HepG2 (cell line): ENCODE measurements at regions not wholly inside any gene's neighbourhood (a gene's known extent, or its start where the extent isn't known, plus 50 kb on each side); places are given as distances from the start of the nearest gene placed in this dataset.

Experiments
- ATAC-seq: fragments of 200-7000 bp; cut with Tn5 transposase; 3 replicates; pipeline ENCODE4 v1.9.1; 2020; ENCODE audit warnings: mild to moderate bottlenecking, moderate library complexity
- BruUV-seq: library from RNA; stranded (reverse); fragments of 400-500 nt; replicated peaks from 2 replicates; lab custom pipeline; 2021; lab: Mats Ljungman, UMichigan
- CTCF ChIA-PET: fragments of 300-600 bp; formaldehyde crosslinking; extraction: SDS; loops from one replicate; lab custom pipeline; 2021; ENCODE audit warnings: low total read pairs, inconsistent platforms, low intra/inter-chr PET ratio; lab: Yijun Ruan, JAX
- POLR2A ChIA-PET: fragments of 350-600 bp; sonication (Branson Sonifier 250); formaldehyde crosslinking; loops from one replicate; lab custom pipeline; 2020; ENCODE audit warnings: antibody characterized with exemption, inconsistent platforms; lab: Yijun Ruan, JAX
- DNase-seq: peaks from one replicate; pipeline ENCODE4 v3.0.0-alpha.2; 2015; ENCODE audit warnings: low spot score
- FAIRE-seq: peaks from 3 replicates; lab custom pipeline; 2011; peaks lifted over from hg19 to GRCh38; lab: Jason Lieb, UNC
- H2AFZ ChIP-seq: one replicate; pipeline ENCODE4 v1.6.1; 2011; ENCODE audit warnings: low read length, inconsistent platforms
- H3K27ac ChIP-seq: fragments of 300-600 bp; 3 replicates; pipeline ENCODE4 v1.8.0; 2011; ENCODE audit warnings: mixed run types, mild to moderate bottlenecking, mixed read lengths, low read length, inconsistent platforms; ENCODE audit not compliant: insufficient read depth; ENCODE audit errors: extremely low read length
- H3K27me3 ChIP-seq, 2 experiments: fragments of 200-600 bp in 1 of 2; 2 replicates in 1 of 2; 3 replicates in 1 of 2; pipeline versions ENCODE4 v1.6.0 to v1.8.0; 2011; ENCODE audit warnings: low read length in 2 of 2, mild to moderate bottlenecking in 2 of 2, moderate library complexity in 2 of 2, inconsistent platforms in 1 of 2; ENCODE audit not compliant: insufficient read depth in 2 of 2, control insufficient read depth in 1 of 2
- H3K36me3 ChIP-seq, 2 experiments: fragments of 200-600 bp in 1 of 2; replicated peaks in 1 of 2; 2 replicates in 1 of 2; 3 replicates in 1 of 2; pipeline versions ENCODE4 v1.5.1 to v1.8.0; 2011; ENCODE audit warnings: low read length in 2 of 2, inconsistent platforms in 1 of 2; ENCODE audit not compliant: insufficient read depth in 2 of 2, control insufficient read depth in 1 of 2
- H3K4me1 ChIP-seq: 2 replicates; pipeline ENCODE4 v1.5.1; 2012; ENCODE audit warnings: low read length, inconsistent platforms; ENCODE audit not compliant: insufficient read depth
- H3K4me2 ChIP-seq: 2 replicates; pipeline ENCODE4 v1.6.0; 2011; ENCODE audit warnings: low read depth, low read length, inconsistent platforms
- H3K4me3 ChIP-seq, 3 experiments: fragments of 200-600 bp in 1 of 3; sonication (generic), shearing (Covaris generic) in 1 of 3; replicated peaks in 1 of 3; 2 replicates each; pipeline ENCODE4 v1.5.1; 2011 to 2016; ENCODE audit warnings: low read length in 3 of 3, inconsistent platforms in 2 of 3, low read depth in 2 of 3, mild to moderate bottlenecking in 2 of 3, control low read depth in 1 of 3, mixed read lengths in 1 of 3; ENCODE audit not compliant: insufficient read depth in 1 of 3
- H3K79me2 ChIP-seq: one replicate; pipeline ENCODE4 v1.6.1; 2011; ENCODE audit warnings: low read length, inconsistent platforms; ENCODE audit not compliant: insufficient read depth
- H3K9ac ChIP-seq: 2 replicates; pipeline ENCODE4 v1.6.0; 2011; ENCODE audit warnings: mild to moderate bottlenecking, low read depth, low read length, inconsistent platforms; ENCODE audit not compliant: insufficient read depth
- H3K9me3 ChIP-seq: 2 replicates; pipeline ENCODE4 v1.5.1; 2012; ENCODE audit warnings: mild to moderate bottlenecking, low read length
- H4K20me1 ChIP-seq: 2 replicates; pipeline ENCODE4 v1.6.0; 2011; ENCODE audit warnings: inconsistent platforms, mild to moderate bottlenecking, low read length, moderate library complexity; ENCODE audit not compliant: insufficient read depth
- AHR ChIP-seq: IDR thresholded peaks from 2 replicates; pipeline ENCODE4 v1.6.1; 2018; ENCODE audit warnings: missing genetic modification reagents, missing compliant biosample characterization
- ATF1 ChIP-seq: IDR thresholded peaks from 2 replicates; pipeline ENCODE4 v1.6.1; 2016; ENCODE audit warnings: mild to moderate bottlenecking, control low read depth
- EZH2 ChIP-seq: conservative IDR thresholded peaks from 2 replicates; pipeline ENCODE4 v1.6.1; 2012; ENCODE audit warnings: mild to moderate bottlenecking, low read depth, low read length, moderate library complexity
- HNRNPUL1 ChIP-seq: fragments of 200-400 bp; formaldehyde crosslinking; IDR thresholded peaks from 2 replicates; pipeline ENCODE4 v1.6.1; 2017; ENCODE audit warnings: low read depth, mild to moderate bottlenecking, low read length, moderate library complexity
- KLF15 ChIP-seq: sonication (generic); formaldehyde crosslinking; IDR thresholded peaks from 2 replicates; pipeline ENCODE4 v1.8.1; 2023; ENCODE audit warnings: borderline replicate concordance, mild to moderate bottlenecking, inconsistent platforms, missing genetic modification reagents, mixed read lengths
- MED1 ChIP-seq: sonication (generic); formaldehyde crosslinking; IDR thresholded peaks from 2 replicates; pipeline ENCODE4 v1.4.0; 2020; ENCODE audit warnings: missing genetic modification reagents
- NR2F6 ChIP-seq, 2 experiments: IDR thresholded peaks; 2 replicates each; pipeline ENCODE4 v1.6.1; 2016; ENCODE audit warnings: antibody characterized with exemption in 1 of 2, mild to moderate bottlenecking in 1 of 2
- ZNF260 ChIP-seq: sonication (generic); formaldehyde crosslinking; IDR thresholded peaks from 2 replicates; pipeline ENCODE4 v1.4.0; 2020; ENCODE audit warnings: missing genetic modification reagents, low read depth, mild to moderate bottlenecking, borderline replicate concordance
- ZNF629 ChIP-seq: sonication (generic); formaldehyde crosslinking; conservative IDR thresholded peaks from 2 replicates; pipeline ENCODE4 v1.5.0; 2020; ENCODE audit warnings: missing genetic modification reagents
- WGBS: methylation state at CpG from one replicate; pipeline ENCODE4 v1.1.6; 2017; ENCODE audit warnings: low lambda C conversion rate; 5-methylcytosine and 5-hydroxymethylcytosine counted together
- in situ Hi-C: cut with HindIII; loops from 2 replicates; pipeline ENCODE4 v1.10.0; 2017; ENCODE audit warnings: low pct_unique_long_range_greater_than_20kb; ENCODE audit not compliant: extremely low pct_ligation_motif_present
- intact Hi-C: fragments of 100-400 bp; cut with micrococcal nuclease; formaldehyde crosslinking; loops from one replicate; pipeline ENCODE4 v1.10.0; 2022; ENCODE audit not compliant: unreplicated experiment
- TF ChIP-seq, protein P1 (sequence below): sonication (generic); formaldehyde crosslinking; IDR thresholded peaks from 2 replicates; pipeline ENCODE4 v1.8.0; 2022; ENCODE audit warnings: mild to moderate bottlenecking, missing genetic modification reagents, moderate library complexity
- TF ChIP-seq, protein P2 (sequence below): IDR thresholded peaks from 2 replicates; pipeline ENCODE4 v1.6.1; 2016; ENCODE audit warnings: mild to moderate bottlenecking
- TF ChIP-seq, protein P3 (sequence below): sonication (generic); formaldehyde crosslinking; IDR thresholded peaks from 2 replicates; pipeline ENCODE4 v1.4.0; 2020; ENCODE audit warnings: missing genetic modification reagents
- TF ChIP-seq, protein P4 (sequence below), 2 experiments: fragments of 450-650 bp in 1 of 2; sonication (generic) in 1 of 2; formaldehyde crosslinking; IDR thresholded peaks; 2 replicates each; pipeline versions ENCODE4 v1.5.0 to v1.8.0; 2020 to 2022; ENCODE audit warnings: mild to moderate bottlenecking in 1 of 2, missing genetic modification reagents in 1 of 2
- TF ChIP-seq, protein P5 (sequence below): IDR thresholded peaks from 2 replicates; pipeline ENCODE4 v1.6.1; 2016; ENCODE audit warnings: low read depth, missing genetic modification reagents, missing compliant biosample characterization

DNA sequence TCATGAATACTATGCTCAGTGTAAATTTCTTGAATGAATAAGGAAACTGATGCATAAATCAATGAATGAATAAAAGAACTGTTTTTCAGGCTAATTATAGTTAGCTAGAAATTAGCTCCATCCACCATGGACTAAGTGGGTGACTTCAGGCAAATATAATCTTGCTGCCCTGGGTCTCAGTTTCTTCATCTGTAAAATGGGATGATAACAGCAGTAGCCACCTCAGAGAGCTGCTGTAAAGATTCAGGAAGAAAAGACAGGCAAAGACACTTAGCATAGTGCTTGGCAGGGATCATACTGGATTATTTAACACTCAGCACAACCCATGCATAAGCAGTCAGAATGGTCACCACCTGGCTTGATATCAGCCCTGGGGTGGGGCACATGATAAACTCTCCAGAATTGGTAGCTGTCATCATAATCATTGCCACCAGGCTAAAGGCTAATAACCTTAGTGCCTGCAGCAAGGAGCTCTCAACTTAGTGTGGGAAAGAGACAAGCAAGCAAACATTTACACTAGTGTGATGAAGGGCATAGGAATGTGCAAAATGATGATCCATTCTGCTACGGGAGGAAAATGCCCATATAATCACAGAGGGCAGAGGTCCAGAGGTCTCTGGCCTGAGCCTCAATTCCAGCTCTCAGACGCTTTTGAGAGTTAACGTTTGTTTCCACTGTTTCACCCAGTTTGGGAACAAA, 234.7 kb upstream of the TBX3 start:
- peak overlapping the region; percentile 57 for H3K4me2 ChIP-seq
- POLR2A ChIA-PET = interaction anchor here (0.8 to 3.1 kb wide), 6 partner anchors 14 to 262 kb away, joined by 3 to 15 read pairs (median 4); partner anchors contain the start of gene TBX3
- TF ChIP-seq KLF15 (CRISPR knock-in tag) (no peak), HNRNPUL1 (no peak), ZNF260 (CRISPR knock-in tag) (no peak), ZNF629 (peak; percentile 85), EZH2 (no peak), AHR (CRISPR knock-in tag) (no peak), ATF1 (CRISPR knock-in tag) (no peak), MED1 (CRISPR knock-in tag) (peak; percentile 76), NR2F6 (IDR thresholded peaks at IDR 0.05) (peak; percentile 65; the same call in 1 of the 2 replicates), NR2F6 (CRISPR knock-in tag; IDR thresholded peaks at IDR 0.05) (peak; percentile 86)
- TF ChIP-seq, protein P1, sequence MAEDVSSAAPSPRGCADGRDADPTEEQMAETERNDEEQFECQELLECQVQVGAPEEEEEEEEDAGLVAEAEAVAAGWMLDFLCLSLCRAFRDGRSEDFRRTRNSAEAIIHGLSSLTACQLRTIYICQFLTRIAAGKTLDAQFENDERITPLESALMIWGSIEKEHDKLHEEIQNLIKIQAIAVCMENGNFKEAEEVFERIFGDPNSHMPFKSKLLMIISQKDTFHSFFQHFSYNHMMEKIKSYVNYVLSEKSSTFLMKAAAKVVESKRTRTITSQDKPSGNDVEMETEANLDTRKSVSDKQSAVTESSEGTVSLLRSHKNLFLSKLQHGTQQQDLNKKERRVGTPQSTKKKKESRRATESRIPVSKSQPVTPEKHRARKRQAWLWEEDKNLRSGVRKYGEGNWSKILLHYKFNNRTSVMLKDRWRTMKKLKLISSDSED (CRISPR knock-in tag) = no peak
- TF ChIP-seq, protein P2, sequence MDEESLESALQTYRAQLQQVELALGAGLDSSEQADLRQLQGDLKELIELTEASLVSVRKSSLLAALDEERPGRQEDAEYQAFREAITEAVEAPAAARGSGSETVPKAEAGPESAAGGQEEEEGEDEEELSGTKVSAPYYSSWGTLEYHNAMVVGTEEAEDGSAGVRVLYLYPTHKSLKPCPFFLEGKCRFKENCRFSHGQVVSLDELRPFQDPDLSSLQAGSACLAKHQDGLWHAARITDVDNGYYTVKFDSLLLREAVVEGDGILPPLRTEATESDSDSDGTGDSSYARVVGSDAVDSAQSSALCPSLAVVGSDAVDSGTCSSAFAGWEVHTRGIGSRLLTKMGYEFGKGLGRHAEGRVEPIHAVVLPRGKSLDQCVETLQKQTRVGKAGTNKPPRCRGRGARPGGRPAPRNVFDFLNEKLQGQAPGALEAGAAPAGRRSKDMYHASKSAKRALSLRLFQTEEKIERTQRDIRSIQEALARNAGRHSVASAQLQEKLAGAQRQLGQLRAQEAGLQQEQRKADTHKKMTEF (CRISPR knock-in tag) = peak; percentile 35; the same call in 1 of the 2 replicates
- TF ChIP-seq, protein P3, sequence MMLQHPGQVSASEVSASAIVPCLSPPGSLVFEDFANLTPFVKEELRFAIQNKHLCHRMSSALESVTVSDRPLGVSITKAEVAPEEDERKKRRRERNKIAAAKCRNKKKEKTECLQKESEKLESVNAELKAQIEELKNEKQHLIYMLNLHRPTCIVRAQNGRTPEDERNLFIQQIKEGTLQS = peak; percentile 69
- TF ChIP-seq, protein P4, sequence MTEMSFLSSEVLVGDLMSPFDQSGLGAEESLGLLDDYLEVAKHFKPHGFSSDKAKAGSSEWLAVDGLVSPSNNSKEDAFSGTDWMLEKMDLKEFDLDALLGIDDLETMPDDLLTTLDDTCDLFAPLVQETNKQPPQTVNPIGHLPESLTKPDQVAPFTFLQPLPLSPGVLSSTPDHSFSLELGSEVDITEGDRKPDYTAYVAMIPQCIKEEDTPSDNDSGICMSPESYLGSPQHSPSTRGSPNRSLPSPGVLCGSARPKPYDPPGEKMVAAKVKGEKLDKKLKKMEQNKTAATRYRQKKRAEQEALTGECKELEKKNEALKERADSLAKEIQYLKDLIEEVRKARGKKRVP (CRISPR knock-in tag; IDR thresholded peaks at IDR 0.05) = 0 out of 4 replicates have a peak, but pooled peaks of 1 of the 2 experiments have one; percentile 21
- TF ChIP-seq, protein P5, sequence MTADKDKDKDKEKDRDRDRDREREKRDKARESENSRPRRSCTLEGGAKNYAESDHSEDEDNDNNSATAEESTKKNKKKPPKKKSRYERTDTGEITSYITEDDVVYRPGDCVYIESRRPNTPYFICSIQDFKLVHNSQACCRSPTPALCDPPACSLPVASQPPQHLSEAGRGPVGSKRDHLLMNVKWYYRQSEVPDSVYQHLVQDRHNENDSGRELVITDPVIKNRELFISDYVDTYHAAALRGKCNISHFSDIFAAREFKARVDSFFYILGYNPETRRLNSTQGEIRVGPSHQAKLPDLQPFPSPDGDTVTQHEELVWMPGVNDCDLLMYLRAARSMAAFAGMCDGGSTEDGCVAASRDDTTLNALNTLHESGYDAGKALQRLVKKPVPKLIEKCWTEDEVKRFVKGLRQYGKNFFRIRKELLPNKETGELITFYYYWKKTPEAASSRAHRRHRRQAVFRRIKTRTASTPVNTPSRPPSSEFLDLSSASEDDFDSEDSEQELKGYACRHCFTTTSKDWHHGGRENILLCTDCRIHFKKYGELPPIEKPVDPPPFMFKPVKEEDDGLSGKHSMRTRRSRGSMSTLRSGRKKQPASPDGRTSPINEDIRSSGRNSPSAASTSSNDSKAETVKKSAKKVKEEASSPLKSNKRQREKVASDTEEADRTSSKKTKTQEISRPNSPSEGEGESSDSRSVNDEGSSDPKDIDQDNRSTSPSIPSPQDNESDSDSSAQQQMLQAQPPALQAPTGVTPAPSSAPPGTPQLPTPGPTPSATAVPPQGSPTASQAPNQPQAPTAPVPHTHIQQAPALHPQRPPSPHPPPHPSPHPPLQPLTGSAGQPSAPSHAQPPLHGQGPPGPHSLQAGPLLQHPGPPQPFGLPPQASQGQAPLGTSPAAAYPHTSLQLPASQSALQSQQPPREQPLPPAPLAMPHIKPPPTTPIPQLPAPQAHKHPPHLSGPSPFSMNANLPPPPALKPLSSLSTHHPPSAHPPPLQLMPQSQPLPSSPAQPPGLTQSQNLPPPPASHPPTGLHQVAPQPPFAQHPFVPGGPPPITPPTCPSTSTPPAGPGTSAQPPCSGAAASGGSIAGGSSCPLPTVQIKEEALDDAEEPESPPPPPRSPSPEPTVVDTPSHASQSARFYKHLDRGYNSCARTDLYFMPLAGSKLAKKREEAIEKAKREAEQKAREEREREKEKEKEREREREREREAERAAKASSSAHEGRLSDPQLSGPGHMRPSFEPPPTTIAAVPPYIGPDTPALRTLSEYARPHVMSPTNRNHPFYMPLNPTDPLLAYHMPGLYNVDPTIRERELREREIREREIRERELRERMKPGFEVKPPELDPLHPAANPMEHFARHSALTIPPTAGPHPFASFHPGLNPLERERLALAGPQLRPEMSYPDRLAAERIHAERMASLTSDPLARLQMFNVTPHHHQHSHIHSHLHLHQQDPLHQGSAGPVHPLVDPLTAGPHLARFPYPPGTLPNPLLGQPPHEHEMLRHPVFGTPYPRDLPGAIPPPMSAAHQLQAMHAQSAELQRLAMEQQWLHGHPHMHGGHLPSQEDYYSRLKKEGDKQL (CRISPR knock-in tag) = peak; percentile 65; the same call in 1 of the 2 replicates

More for the DNA sequence above, 234.7 kb upstream of the TBX3 start:
- 0% methylated on average over 3 of the region's 3 CpGs for WGBS
- intact Hi-C loops = loop anchor here (5.0 kb wide), 1 partner anchor 121 kb away; no protein-coding TSS in a partner anchor
- DNase-seq (peak; percentile 93), ATAC-seq (peak; percentile 97), FAIRE-seq (peak; percentile 59)
- peaks cover 28% of the 10 kb centered on the region for H3K4me1 ChIP-seq
- H3K4me3 ChIP-seq = no peak overlapping the region
- peaks cover 5% of the 10 kb centered on the region for H3K9me3 ChIP-seq
- no peaks in the 10 kb centered on the region for H3K27me3 ChIP-seq
- no peaks in the 10 kb centered on the region for H3K79me2 ChIP-seq
- H4K20me1 ChIP-seq = no peaks in the 10 kb centered on the region
- no peak overlapping the region for H2AFZ ChIP-seq
- CTCF ChIA-PET = interaction anchor here (1.6 kb wide), 1 partner anchor 480 kb away, joined by 5 read pairs; no protein-coding TSS in a partner anchor
- H3K9ac ChIP-seq = peak overlapping the region; percentile 38; the same call in 1 of the 2 replicates
- no TSS peak for BruUV-seq
- in situ Hi-C loops = no loop called here
- peak overlapping the region; percentile 24 for H3K27ac ChIP-seq
- no peaks in the 10 kb centered on the region for H3K36me3 ChIP-seq
